ENCODE measurements at regions not wholly inside any gene's neighbourhood (a gene's known extent, or its start where the extent isn't known, plus 50 kb on each side); places are given as distances from the start of the nearest gene placed in this dataset.
A peak's percentile ranks its signal among the peaks of the same experiment; 100 is the strongest.

DNA sequence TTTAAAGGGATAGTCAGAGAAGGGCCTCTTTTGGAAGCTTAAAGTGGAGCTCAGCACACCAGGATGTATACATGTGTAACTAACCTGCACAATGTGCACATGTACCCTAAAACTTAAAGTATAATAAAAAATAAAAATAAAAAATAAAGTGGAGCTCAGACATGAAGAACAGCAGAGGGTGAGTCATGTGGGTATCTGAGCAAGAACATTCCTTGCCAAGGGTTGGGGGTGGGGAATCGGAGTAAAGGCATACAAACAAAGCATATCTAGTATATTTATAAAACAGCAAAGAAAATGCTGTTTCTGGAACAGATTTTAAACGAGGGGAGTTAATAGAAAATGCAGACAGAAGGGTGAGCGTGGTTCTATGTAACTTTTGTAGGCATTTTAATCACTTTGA lies 562.6 kb upstream of the ANO3 start:
- ChIA-PET CTCF (no interaction called here), POLR2A (ENCODE audit: low non-redundant PET) (no interaction called here)
- no peak overlapping the region for H3K27ac ChIP-seq
- TF ChIP-seq, protein P1, sequence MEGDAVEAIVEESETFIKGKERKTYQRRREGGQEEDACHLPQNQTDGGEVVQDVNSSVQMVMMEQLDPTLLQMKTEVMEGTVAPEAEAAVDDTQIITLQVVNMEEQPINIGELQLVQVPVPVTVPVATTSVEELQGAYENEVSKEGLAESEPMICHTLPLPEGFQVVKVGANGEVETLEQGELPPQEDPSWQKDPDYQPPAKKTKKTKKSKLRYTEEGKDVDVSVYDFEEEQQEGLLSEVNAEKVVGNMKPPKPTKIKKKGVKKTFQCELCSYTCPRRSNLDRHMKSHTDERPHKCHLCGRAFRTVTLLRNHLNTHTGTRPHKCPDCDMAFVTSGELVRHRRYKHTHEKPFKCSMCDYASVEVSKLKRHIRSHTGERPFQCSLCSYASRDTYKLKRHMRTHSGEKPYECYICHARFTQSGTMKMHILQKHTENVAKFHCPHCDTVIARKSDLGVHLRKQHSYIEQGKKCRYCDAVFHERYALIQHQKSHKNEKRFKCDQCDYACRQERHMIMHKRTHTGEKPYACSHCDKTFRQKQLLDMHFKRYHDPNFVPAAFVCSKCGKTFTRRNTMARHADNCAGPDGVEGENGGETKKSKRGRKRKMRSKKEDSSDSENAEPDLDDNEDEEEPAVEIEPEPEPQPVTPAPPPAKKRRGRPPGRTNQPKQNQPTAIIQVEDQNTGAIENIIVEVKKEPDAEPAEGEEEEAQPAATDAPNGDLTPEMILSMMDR (conservative IDR thresholded peaks at IDR 0.05; ENCODE audit: low read depth) = no peak
- peak; percentile 25 for DNase-seq (ENCODE audit: low spot score)

DNA sequence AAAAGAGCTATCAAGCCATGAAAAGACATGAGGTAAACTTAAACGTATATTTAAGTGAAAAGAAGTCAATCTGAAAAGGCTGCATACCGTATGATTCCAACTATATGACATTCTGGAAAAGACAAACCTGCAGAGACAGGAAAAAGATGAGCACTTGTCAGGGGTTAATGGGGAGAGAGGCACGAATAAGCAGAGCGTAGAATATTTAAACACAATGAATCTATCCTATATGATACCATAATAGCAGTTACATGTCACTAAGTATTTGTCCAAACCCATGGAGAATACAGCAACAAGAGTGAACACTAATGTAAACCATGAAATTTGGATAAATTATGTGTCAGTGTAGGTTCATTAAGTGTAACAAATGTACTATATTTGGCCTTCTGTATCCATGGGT lies 560.3 kb upstream of the ANO3 start:
- DNase-seq (ENCODE audit: low spot score) = no peak
- no peak overlapping the region for H3K27ac ChIP-seq
- TF ChIP-seq, protein P1 (conservative IDR thresholded peaks at IDR 0.05; ENCODE audit: low read depth) = no peak
- ChIA-PET CTCF (no interaction called here), POLR2A (ENCODE audit: low non-redundant PET) (no interaction called here)

DNA sequence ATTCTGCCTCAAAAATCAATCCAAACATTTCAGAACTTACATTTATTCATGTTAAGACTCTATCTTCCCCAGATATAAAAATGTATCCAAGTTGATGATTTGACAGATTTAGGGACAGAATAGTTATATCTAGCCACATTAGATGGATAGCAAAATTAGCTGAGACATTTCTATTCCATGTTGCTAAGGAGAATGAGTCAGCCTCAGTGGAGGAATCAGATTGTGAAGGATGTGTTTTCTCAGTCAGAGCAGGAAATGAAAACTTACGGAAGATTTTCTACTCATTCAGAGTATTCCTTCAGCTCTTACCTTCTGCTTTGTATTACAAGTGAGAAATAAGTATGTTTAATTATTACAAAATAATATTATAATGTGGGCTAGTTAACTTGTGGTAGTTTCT lies 556.3 kb upstream of the ANO3 start:
- TF ChIP-seq, protein P1 (conservative IDR thresholded peaks at IDR 0.05; ENCODE audit: low read depth) = no peak
- POLR2A ChIA-PET (ENCODE audit: low non-redundant PET) = no interaction called here
- CTCF ChIA-PET = no interaction called here
- DNase-seq (ENCODE audit: low spot score) = no peak
- H3K27ac ChIP-seq = no peak overlapping the region

DNA sequence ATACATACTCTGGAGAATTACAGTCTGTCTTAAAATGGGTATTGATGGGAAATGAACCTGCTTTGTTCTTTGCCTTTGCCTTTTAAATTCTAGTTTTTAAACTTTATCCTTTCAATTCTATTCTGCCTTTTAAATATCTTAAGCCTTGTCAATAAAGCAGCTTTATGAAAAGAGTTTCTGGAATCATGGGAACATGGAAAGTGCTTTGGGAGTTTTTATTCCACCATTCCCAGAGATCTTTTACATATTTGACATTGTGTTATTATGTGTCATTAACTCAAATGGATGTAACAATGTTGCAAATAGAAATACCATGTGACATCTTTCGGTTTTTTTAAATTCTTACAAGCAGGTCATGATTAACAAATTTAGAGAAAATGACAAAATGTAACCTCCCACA lies 555.7 kb upstream of the ANO3 start:
- TF ChIP-seq, protein P1 (conservative IDR thresholded peaks at IDR 0.05; ENCODE audit: low read depth) = no peak
- no peak for DNase-seq (ENCODE audit: low spot score)
- H3K27ac ChIP-seq = no peak overlapping the region
- ChIA-PET POLR2A (ENCODE audit: low non-redundant PET) (no interaction called here), CTCF (no interaction called here)

DNA sequence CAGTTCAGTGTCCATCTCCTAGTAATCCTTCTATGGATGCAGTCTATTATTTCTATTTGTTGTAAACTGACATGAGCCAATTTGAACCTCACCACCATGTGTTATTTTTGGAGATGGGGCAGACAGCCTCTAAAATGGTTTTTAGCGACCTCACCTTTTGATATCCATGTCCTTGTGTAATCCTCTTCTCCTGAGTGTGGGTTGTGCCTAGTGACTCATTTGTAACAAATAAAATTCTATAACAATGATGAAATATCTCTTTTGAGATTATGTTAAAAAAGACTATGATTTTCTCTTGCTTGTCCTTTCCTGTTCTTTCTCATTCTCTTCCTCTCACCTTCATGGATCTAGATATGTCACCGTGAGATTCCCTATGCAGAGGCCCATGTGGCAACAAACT lies 554.6 kb upstream of the ANO3 start:
- no peak overlapping the region for H3K27ac ChIP-seq
- CTCF ChIA-PET = no interaction called here
- DNase-seq (ENCODE audit: low spot score) = peak; percentile 2
- POLR2A ChIA-PET (ENCODE audit: low non-redundant PET) = no interaction called here
- TF ChIP-seq, protein P1 (conservative IDR thresholded peaks at IDR 0.05; ENCODE audit: low read depth) = no peak

DNA sequence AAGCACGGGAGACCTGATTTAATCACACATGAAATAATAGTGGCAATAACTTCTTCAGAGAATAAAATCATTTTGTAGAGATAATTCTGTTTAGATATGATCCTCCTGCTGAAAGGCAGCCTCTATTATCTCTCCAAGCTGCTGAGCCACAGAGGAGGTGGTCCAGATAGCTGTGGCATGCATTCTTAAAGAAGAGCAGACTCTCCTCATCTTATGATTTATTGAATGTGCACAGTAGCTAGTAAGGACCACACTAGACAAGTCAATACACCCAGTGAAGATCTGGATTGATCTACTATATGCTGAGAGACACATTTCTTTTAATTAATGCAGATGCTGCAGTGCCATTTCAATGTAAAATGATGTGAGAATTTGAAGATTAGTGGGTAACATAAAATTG lies 552.9 kb upstream of the ANO3 start:
- ChIA-PET CTCF (no interaction called here), POLR2A (ENCODE audit: low non-redundant PET) (no interaction called here)
- TF ChIP-seq, protein P1 (conservative IDR thresholded peaks at IDR 0.05; ENCODE audit: low read depth) = no peak
- H3K27ac ChIP-seq = no peak overlapping the region
- DNase-seq (ENCODE audit: low spot score) = no peak

DNA sequence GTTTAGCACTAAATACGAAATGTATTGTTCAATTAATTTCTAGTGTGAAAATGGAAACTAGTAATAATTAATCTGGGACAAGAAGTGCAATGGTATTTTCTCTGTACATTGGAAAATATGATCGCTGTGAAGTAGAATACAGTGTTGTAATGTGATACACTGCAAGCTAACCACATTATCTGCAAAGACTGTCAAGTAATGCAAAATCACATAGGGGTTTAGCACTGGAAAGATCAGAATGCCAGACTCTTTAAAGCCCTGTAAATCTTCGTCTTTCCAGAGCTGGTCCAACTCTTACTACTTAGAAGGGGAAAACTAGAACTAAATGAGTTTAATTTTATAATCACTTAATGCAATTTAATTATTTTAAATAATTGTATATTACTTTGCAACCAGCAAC lies 544.5 kb upstream of the ANO3 start:
- DNase-seq (ENCODE audit: low spot score) = no peak
- TF ChIP-seq, protein P1 (conservative IDR thresholded peaks at IDR 0.05; ENCODE audit: low read depth) = no peak
- POLR2A ChIA-PET (ENCODE audit: low non-redundant PET) = no interaction called here
- H3K27ac ChIP-seq = no peak overlapping the region
- CTCF ChIA-PET = no interaction called here

All from RWPE1 (cell line).